ENCODE measurements at regions not wholly inside any gene's neighbourhood (a gene's known extent, or its start where the extent isn't known, plus 50 kb on each side); places are given as distances from the start of the nearest gene placed in this dataset.

DNA sequence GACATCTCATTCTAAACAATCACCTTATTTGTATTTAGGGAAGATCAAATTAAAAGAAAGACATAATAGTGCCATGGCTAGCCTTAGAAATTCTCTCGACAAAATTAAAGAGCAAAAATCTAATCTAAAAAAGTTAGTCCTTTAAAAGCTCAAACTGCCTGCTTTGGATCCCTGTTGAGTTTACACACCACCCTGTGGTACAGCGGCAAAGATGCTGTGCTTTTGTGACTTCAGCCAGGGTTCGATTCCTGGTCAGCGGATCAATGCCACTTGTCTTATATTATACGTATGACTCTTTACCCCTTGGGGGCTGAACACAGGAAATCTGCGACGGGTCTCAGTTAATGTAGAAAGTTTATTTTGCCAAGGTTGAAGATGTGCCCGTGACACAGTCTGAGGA lies 51.3 kb upstream of the VOPP1 start:
- TF ChIP-seq, protein P1, sequence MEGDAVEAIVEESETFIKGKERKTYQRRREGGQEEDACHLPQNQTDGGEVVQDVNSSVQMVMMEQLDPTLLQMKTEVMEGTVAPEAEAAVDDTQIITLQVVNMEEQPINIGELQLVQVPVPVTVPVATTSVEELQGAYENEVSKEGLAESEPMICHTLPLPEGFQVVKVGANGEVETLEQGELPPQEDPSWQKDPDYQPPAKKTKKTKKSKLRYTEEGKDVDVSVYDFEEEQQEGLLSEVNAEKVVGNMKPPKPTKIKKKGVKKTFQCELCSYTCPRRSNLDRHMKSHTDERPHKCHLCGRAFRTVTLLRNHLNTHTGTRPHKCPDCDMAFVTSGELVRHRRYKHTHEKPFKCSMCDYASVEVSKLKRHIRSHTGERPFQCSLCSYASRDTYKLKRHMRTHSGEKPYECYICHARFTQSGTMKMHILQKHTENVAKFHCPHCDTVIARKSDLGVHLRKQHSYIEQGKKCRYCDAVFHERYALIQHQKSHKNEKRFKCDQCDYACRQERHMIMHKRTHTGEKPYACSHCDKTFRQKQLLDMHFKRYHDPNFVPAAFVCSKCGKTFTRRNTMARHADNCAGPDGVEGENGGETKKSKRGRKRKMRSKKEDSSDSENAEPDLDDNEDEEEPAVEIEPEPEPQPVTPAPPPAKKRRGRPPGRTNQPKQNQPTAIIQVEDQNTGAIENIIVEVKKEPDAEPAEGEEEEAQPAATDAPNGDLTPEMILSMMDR (IDR thresholded peaks at IDR 0.05 in 4 of 5, conservative IDR thresholded peaks at IDR 0.05 in 1 of 5): no peak
- TF ChIP-seq POLR2A (IDR thresholded peaks at IDR 0.05): no peak

All from gastrocnemius medialis (tissue), 4 donors.